GM19328 (cell line): ENCODE measurements at regions not wholly inside any gene's neighbourhood (a gene's known extent, or its start where the extent isn't known, plus 50 kb on each side); places are given as distances from the start of the nearest gene placed in this dataset.
"Not testable (repeated sequence)": the region's sequence is repeated elsewhere in the genome, so short reads cannot be mapped to it uniquely, and the experiment has no call there.

ENCODE experiments used
- ATAC-seq: cut with Tn5 transposase; IDR thresholded peaks from one replicate; pipeline ENCODE4 v1.9.1; 2021; ENCODE audit warnings: mild to moderate bottlenecking, moderate library complexity; ENCODE audit not compliant: unreplicated experiment

DNA sequence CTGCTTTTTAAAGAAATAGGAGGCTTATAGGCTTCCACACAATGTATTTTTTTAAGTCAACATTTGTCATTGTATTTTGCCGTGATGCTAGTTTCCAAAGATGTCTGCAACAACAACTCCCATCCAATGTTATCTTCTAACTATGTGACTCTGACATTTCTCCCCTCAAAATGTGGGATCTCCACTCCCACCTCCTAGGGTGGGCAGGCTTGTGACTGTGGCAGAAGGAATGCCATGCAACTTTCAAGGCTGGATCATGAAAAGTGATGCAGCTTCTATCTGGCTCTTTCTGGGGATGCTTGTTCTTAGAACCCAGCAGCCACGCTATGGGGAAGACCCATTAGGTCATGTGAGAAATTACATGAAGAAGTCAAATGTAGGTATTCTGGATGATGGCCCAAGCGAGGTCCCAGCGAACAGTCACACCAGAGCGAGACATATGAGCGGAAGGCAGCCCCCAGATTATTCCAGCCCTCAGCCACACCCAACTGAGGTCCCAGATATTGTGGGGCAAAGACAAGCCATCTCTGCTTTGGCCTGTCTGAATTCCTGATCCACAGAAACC, 124.3 kb downstream of the BDH1 start:
- ATAC-seq = no peak

DNA sequence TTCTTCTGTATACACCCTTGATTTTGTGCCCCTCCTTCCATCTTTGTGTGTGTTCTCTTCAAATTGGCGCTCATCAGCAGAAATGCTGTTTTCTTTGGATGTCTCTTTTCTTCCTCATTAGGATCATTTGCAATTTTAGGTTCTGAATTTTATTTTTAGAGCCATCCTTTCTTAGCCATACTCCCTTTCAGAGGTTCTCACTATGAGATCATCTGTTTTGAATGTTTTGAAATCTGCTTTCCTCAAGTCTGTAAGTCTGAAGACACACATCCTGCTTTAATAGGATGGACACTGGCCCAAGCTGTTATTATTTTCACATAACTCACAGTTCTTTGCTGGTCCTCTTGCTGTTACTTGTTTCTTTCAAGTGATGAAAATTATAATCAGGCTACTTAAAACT, 124.8 kb downstream of the BDH1 start:
- ATAC-seq = no peak

DNA sequence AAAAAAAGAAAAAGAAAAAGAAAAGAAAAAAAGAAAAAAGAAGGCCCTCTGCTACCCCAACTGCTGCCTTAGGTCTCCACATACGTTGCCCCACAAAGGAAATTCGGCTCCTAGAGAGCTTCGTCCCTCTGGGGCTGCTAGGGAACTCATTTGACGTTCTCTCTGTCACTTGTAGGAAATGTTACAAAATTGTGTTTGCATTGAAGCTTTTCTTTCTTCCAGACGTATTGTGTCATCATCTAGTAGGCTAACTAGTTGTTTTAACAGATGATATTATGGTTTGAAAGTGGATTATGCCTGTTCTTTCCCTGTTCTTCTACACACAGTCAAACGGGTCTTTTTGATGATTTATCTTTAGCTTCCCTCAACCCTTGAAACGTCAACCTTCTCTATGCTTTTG, 125.3 kb downstream of the BDH1 start:
- ATAC-seq = no peak

DNA sequence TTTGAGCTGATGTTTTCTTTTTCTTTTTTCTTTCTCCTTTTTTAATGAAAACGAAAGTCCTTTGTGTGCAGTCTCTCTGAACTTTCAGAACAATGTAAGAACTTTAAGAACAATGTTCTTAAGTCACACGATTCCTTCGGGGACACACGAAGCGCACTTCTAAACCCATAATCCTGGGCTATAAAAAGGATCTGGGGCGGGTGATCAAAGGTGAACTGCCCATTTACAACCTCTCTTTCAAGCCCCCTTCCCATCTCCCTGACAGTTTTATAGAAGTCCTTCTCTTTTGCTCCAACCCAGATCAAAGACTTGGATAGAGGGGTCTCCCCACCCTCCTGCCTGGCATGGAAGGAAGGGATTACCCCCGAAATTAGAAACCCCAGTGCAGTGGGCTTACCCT, 126.8 kb downstream of the BDH1 start:
- ATAC-seq = no peak

DNA sequence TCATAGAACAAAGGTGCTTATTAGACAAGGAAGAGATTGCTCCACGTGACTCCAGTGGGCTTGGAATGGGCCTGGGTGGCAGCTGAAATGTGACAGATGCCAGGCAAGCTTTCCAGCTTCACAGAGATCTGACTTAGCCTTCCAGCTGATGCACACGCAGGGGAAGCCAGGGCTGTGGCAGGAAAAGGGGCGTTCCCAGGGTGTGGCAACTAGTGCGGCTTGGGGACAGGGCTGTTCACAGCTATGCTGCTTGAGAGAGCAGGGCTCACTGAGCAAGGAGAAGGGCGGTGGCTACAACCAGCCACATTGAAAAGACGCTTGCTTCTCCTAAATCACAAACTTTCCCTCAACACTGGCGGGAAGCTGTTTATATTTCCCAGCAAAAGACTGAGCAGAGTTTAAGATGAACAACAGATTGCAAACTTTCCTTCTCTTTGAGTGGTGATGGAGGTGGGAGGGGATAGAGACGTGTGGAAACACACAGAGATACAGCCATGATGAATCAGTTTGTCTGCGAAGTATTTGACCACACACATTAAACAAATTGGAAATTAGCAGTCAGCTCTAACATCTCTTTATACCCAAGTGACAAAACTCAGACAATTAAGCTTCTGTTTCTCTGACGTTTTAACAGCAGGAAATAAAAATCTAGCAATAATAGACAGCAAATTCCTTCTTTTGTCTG, 127.5 kb downstream of the BDH1 start:
- ATAC-seq = no peak

DNA sequence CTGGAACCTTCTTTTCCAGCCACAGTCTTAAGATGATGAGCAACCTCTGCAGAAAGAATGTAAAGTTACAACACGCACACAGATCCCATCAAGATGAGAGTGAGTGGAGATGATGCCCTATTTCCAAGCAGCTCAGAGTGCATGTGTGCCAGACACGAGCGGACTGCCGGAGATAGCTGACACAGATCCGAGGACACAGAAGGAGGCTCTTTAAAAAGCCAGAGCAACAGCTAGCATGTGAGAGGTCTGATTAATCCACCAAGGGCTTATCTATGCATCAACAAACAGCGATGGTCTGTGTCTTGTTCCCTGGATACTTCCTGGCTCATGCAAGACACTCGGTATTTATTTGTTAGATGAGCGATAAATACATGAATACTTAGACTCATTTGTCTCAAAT, 128.6 kb upstream of the DLG1 start:
- ATAC-seq = no peak

DNA sequence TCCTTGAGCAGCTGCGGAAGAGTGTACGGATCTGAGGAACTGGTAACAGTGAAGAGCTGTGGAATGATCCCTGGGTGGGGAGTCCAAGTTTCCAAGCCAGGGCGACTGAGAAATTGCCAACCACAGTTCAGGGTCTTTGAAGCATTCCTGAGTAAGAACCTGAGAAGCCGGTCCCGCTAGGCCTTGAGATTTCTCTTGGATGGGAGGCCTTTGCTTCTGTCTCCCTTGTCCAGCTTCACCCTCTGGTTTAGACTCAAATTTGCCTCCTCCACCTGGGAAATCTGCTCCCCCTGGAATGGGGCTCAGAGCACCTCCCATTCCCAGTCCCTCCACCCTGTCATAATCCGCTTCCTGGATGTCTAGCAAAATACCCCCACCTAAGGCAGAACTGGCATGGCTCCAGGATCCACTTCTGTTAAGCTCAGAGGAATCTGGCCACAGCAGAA, 127.7 kb upstream of the DLG1 start:
- ATAC-seq = no peak

DNA sequence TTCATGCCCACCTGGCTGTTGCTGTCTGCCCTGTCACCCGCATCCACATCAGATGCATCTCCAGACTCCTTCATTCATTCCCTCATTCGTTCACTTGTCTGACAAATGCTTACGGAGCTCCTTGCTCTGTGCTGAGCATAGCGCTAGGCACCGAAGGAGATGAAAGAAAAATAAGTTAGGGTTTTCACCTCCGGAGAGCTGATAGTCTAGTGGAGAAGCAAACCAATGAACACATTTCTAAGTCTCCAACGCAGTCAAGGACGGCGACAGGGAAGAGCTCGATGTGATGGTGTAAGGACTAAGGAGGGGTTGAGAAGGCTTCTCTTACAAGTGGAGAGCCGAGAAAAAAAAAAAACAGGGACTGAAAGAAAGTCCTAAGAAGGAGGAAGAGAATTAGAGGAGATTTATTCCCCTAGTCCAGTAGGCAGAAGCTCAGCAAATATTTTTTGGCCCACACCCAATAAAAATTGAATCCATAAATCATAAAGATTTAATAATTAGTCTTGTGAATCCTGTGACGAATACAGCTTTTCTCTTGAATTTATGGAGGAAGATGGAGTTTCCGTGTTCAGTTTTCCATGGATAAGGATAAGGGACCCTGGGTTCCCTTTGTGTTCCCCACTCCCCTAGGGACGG, 127.2 kb upstream of the DLG1 start:
- no peak for ATAC-seq

DNA sequence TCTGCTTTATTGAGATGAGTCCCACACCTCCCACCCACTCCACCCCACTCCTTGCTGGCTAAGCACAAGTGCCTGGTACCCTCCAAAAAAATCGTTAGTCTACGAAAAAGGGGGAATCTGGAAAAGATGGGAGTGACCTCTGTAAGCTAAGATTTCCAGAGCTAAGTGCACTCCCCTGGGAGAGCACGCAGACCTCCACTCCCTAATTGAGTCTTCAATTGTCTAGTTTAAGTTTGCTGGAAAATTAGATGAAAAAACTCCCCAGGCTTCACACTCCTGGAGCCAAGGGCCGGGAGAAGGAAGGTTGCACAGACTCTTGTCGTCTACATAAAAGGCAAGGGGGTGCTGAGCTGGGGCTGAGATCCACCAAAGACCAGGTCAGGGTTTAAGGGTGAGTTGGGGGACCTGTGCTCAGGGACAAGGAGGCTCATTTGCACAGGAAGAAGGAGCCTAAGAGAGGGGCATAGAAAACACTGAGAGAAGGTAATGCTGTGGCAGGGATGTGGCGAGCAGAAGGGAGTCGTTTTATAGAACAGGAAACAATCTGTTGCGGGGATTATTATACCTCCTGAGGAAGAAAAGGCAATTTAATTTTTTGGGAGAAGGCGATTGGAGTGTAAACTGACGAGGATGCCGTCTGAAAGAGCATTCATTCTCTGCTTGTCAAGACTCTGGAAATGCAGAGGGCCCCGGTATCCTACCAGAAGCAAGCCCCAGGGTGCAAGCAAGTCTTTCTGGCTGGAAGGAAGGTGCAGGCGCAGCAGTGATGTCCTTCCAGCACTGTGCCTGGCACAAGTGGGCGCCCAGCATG, 126.5 kb upstream of the DLG1 start:
- ATAC-seq = no peak

DNA sequence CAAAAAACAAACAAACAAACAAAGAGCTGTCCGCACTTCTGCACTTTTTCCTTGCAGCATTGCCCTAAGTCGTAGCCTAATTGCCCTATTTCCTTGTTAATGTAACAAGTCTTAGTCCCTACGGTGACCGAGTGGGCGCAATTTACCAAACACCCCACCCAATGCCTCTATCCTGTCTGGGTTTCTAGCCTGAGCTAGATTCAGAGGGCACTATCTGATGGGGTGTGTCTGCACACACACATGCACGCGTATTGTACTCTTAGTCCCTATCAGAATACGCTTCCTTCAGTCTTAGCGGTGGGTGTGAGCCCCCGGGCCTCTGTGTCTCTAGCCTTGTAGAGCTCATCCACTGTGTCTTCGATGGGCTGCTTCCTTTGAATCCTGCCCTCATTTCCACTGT, 125.9 kb upstream of the DLG1 start:
- no peak for ATAC-seq

DNA sequence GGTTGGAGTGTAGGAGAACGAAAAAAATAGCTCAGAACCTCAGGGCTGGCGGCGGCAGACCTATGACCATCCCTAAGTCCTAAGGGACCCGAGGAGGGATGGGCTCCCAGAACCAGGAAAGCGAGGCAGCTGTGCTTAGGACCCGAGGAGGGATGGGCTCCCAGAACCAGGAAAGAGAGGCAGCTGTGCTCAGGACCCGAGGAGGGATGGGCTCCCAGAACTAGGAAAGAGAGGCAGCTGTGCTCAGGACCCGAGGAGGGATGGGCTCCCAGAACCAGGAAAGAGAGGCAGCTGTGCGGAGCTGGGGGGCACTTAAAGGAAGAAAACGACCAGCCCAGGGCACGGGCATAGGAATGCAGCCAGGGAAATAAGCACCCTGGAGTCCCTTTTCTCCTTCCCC, 125.0 kb upstream of the DLG1 start:
- ATAC-seq = no peak

DNA sequence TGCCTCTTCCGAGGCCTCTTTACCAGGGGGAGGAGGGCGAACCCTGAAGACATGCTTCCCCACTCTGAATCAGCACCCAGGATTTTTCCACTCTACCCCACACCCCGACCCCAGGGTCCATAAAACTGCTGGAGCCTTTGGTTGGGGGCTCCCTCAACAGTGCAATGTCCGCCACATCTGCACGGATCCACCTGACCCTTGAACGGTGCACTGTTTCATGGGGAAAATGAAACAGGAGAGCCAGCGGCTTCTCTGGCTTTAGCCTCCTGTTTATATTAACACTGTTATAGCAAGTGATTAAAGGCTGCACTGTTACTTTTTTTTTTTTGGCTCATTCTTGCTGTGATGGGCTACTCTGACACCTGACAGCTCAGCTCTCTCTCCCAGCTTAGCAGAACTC, 124.1 kb upstream of the DLG1 start:
- no peak for ATAC-seq

DNA sequence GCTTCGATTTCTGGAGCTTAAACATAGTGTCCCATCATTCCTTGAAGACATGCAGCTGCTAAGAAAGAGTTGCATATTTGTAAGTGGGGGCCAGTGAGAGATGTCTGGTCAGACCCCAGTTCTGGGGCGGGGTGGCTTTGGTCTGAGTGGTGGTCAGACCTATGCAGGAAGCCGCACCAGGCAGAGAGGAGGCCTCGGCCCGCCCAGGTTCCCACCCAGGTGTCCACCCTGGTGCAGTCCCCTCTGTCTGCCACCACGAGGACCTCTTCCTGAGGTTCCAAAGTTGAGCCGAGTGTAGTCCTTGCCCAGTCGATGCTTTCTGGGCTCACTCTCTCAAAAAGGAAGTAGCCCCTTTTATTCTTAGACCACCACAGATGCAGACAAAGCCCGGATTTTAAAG, 122.6 kb upstream of the DLG1 start:
- ATAC-seq = no peak

DNA sequence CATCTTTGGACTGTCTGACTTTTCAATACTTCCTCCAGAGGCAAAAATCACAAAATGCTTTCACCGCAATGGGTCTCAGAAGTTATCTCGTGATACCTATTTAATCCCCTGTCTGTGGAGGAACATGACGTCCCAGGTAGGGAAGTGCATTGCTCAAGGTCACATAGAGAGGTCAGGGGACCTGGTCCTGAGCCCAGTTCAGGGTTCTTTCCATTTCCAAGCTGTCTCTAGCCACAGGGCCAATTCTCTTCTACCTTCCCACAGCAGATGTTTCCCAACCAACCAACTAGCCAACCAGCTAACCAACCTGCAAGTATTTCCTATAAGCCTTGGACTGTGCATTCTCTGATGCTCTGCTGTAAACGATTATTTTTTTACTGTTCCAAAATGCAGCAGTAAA, 122.2 kb upstream of the DLG1 start:
- ATAC-seq = no peak

DNA sequence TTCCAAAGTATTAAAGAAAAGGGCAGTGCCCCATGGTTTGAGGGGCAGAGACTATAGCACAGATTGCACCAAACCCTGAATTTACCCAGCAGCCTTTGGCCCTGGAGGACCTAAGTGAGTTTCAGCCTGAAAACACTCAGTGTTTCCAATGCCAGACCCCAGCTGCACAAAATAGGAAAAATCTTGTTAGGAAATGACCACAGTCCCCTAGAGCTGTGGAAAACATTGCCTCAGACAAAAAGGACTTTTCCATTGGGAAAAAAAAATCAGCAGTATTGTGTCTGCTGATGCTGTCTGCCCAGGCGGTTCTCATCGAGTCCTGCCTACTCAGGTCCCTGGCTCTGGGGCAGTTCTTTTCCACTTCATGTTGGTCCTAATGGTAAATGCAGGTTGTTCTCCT, 121.7 kb upstream of the DLG1 start:
- no peak for ATAC-seq

DNA sequence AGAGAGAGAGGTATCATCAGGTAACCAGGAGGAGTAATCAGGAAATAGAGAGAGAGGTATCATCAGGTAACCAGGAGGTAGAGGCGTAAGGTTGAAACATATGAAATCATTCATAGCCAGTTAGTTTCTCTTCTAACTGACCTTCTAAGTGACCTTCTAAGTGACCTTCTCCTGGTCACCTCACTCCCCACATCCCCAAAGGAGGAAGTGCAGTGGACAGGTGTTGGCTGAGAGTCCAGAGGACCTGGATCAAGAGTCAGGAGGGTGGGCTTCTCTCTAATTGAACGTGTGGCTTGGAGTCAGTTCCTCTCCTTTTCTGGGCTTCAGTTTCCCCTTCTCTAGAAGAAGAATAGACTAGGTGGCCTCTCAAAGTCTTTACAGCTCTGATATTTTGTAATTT, 121.3 kb upstream of the DLG1 start:
- no peak for ATAC-seq

DNA sequence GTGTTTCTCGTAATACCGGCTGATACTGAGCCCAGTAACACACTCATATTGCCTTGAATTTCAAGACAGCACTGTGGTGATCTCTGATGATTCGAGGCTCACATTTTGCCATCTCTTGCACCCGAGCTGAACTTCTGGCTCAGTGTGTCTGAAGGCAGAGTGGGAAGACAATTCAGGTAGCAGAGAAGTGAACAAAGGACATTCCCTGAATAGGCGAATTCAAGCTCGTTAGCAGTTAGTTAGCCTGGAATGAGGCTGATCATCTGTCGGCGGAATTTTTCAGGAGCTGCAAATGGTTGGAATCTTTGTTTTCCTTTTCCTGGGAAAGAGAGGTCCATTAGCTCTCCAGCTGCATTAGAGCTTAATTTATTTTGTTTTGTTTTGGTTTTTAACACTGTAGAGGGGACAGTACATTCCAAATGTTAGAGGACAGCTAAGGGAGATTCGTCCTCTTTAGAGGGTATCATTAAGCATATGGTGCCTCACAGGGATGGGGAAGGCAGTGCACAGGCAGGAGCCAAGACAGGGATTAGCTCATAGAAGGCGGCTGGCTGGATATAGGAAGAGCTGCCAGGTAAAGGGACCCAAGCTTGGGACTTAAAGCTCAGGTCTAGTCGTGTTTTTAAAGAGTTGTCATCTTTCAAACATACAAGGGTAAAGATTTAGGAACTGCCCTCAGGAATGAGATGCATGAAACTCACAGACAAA, 119.7 kb upstream of the DLG1 start:
- ATAC-seq = no peak

DNA sequence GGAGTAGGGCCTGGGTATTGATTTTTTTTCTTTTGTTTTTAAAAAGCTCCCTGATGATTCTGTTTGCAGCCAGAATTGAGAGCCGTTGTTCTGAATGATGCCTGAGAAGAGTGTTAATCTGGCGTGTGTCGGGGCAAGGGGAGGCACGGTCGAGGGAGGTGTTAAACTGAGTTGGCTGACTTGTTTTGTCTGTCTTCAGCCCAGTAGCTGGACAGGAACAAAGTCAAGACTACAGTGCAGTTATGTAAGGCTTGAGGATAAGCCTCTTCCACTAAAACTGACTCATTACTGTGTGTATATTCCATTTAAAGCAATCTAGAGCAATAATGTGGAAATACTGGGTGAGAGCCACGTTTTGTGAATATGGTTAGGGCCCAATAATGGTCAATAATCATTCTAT, 119.0 kb upstream of the DLG1 start:
- ATAC-seq = no peak

DNA sequence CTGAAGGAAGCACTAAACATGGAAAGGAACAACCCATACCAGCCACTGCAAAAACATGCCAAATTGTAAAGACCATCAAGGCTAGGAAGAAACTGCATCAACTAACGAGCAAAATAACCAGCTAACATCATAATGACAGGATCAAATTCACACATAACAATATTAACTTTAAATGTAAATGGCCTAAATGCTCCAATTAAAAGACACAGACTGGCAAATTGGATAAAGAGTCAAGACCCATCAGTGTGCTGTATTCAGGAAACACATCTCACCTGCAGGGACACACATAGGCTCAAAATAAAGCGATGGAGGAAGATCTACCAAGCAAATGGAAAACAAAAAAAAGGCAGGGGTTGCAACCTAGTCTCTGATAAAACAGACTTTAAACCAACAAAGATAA, 113.5 kb upstream of the DLG1 start:
- ATAC-seq = not testable (repeated sequence)

DNA sequence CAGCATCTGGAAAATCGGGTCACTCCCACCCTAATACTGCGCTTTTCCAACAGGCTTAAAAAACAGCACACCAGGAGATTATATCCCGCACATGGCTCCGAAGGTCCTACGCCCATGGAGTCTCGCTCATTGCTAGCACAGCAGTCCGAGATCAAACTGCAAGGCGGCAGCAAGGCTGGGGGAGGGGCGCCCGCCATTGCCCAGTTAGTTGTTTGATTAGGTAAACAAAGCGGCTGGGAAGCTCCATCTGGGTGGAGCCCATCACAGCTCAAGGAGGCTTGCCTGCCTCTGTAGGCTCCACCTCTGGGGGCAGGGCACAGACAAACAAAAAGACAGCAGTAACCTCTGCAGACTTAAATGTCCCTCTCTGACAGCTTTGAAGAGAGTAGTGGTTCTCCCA, 111.8 kb upstream of the DLG1 start:
- ATAC-seq = not testable (repeated sequence)
